B cell (primary cell): ENCODE measurements at regions not wholly inside any gene's neighbourhood (a gene's known extent, or its start where the extent isn't known, plus 50 kb on each side); places are given as distances from the start of the nearest gene placed in this dataset.

Source experiments
- ATAC-seq: fragments of 200-7000 bp; cut with Tn5 transposase; one replicate; pipeline ENCODE4 v1.10.0; 2021; ENCODE audit warnings: low read depth, mild to moderate bottlenecking, moderate number of reproducible peaks, moderate library complexity
- CTCF ChIA-PET: fragments of 350-600 bp; sonication (Branson Sonifier 250); formaldehyde crosslinking; loops from one replicate; lab custom pipeline; 2021; ENCODE audit warnings: antibody characterized with exemption, inconsistent platforms; lab: Charles Lee
- POLR2A ChIA-PET: fragments of 350-600 bp; sonication (Branson Sonifier 250); formaldehyde crosslinking; loops from one replicate; lab custom pipeline; 2021; ENCODE audit warnings: antibody characterized with exemption; lab: Charles Lee
- DNase-seq: peaks from one replicate; pipeline ENCODE4 v3.0.0; 2013
- H2AFZ ChIP-seq: 2 replicates; pipeline ENCODE4 v1.6.1; 2012; ENCODE audit warnings: mild to moderate bottlenecking, low read depth, low read length; ENCODE audit not compliant: insufficient read depth, poor library complexity, severe bottlenecking
- H3K27ac ChIP-seq, 2 donors: 1 replicate in 1 of 2; 2 replicates in 1 of 2; pipeline ENCODE4 v1.5.1; 2012 to 2013; ENCODE audit warnings: low read length in 2 of 2, mild to moderate bottlenecking in 2 of 2, moderate library complexity in 1 of 2
- H3K27me3 ChIP-seq, 4 experiments: fragments of 200-600 bp in 1 of 4; sonication (generic) in 1 of 4; replicated peaks in 1 of 4; 1 replicate in 2 of 4; 2 replicates in 2 of 4; pipeline versions ENCODE4 v1.6.1 to v1.7.0; 2013 to 2016; ENCODE audit warnings: low read length in 3 of 4, mild to moderate bottlenecking in 2 of 4, mixed read lengths in 1 of 4, moderate library complexity in 1 of 4; ENCODE audit not compliant: insufficient read depth in 4 of 4, control insufficient read depth in 3 of 4; ENCODE audit errors: control extremely low read depth in 1 of 4
- H3K36me3 ChIP-seq, 2 experiments: replicated peaks in 1 of 2; 1 replicate in 1 of 2; 2 replicates in 1 of 2; pipeline versions ENCODE4 v1.6.1 to v1.7.1; 2013; ENCODE audit warnings: low read length in 1 of 2; ENCODE audit not compliant: insufficient read depth in 2 of 2, control insufficient read depth in 1 of 2; ENCODE audit errors: control extremely low read depth in 1 of 2, extremely low read depth in 1 of 2
- H3K4me1 ChIP-seq, 2 donors: fragments of 200-600 bp in 1 of 2; sonication (generic) in 1 of 2; 1 replicate in 1 of 2; 2 replicates in 1 of 2; pipeline versions ENCODE4 v1.5.1 to v1.6.1; 2013 to 2017; ENCODE audit warnings: low read length in 2 of 2; ENCODE audit not compliant: control insufficient read depth in 2 of 2, insufficient read depth in 2 of 2
- H3K4me2 ChIP-seq: replicated peaks from 2 replicates; pipeline ENCODE3; 2012; ENCODE audit warnings: mild to moderate bottlenecking, low read depth, low read length; ENCODE audit not compliant: poor library complexity, severe bottlenecking
- H3K4me3 ChIP-seq, 5 experiments: fragments of 200-600 bp in 1 of 5; sonication (generic) in 1 of 5; 1 replicate in 3 of 5; 2 replicates in 2 of 5; pipeline versions ENCODE4 v1.5.1 to v1.7.0; 2011 to 2016; ENCODE audit warnings: low read length in 4 of 5, mild to moderate bottlenecking in 4 of 5, low read depth in 2 of 5, control low read depth in 1 of 5, moderate library complexity in 1 of 5; ENCODE audit not compliant: insufficient read depth in 1 of 5; ENCODE audit errors: control extremely low read depth in 1 of 5, extremely low read depth in 1 of 5
- H3K79me2 ChIP-seq: fragments of 200-600 bp; sonication (generic); one replicate; pipeline ENCODE4 v1.6.0; 2016; ENCODE audit warnings: low read length; ENCODE audit not compliant: control insufficient read depth, insufficient read depth
- H3K9ac ChIP-seq: fragments of 200-600 bp; sonication (generic); 2 replicates; pipeline ENCODE4 v1.6.1; 2017; ENCODE audit warnings: mild to moderate bottlenecking, low read length, moderate library complexity
- H3K9me3 ChIP-seq, 3 donors: one replicate each; pipeline versions ENCODE4 v1.6.1 to v1.7.1; 2013; ENCODE audit warnings: low read length in 2 of 3; ENCODE audit not compliant: control insufficient read depth in 2 of 3, insufficient read depth in 1 of 3; ENCODE audit errors: control extremely low read depth in 1 of 3
- H4K20me1 ChIP-seq: 2 replicates; pipeline ENCODE4 v1.6.0; 2012; ENCODE audit warnings: mild to moderate bottlenecking, low read length; ENCODE audit not compliant: insufficient read depth, control insufficient read depth, poor library complexity, severe bottlenecking
- H3K27ac Mint-ChIP-seq: one replicate; pipeline ENCODE4 v1.8.0; 2021; ENCODE audit warnings: mixed read lengths
- H3K27me3 Mint-ChIP-seq: one replicate; pipeline ENCODE4 v1.8.0; 2021; ENCODE audit warnings: mixed read lengths
- H3K4me1 Mint-ChIP-seq: one replicate; pipeline ENCODE4 v1.8.0; 2021; ENCODE audit warnings: mixed read lengths
- H3K4me3 Mint-ChIP-seq: one replicate; pipeline ENCODE4 v1.8.0; 2021; ENCODE audit warnings: mixed read lengths
- H3K9me3 Mint-ChIP-seq: one replicate; pipeline ENCODE4 v1.8.0; 2022; ENCODE audit warnings: mixed read lengths; ENCODE audit not compliant: insufficient read depth
- CTCF ChIP-seq: fragments of 200-600 bp; IDR thresholded peaks from one replicate; pipeline ENCODE4 v1.8.0; 2022; ENCODE audit warnings: antibody characterized with exemption, mild to moderate bottlenecking
- EZH2 ChIP-seq: IDR thresholded peaks from 2 replicates; pipeline ENCODE4 v1.6.1; 2012; ENCODE audit warnings: borderline replicate concordance, low read depth, mild to moderate bottlenecking, moderate library complexity, low read length; ENCODE audit not compliant: insufficient read depth, poor library complexity, severe bottlenecking
- WGBS: methylation state at CpG from one replicate; pipeline ENCODE4 v1.1.5; 2013; ENCODE audit warnings: missing lambda C conversion rate; ENCODE audit not compliant: insufficient coverage; 5-methylcytosine and 5-hydroxymethylcytosine counted together
- intact Hi-C: fragments of 100-400 bp; cut with micrococcal nuclease; formaldehyde crosslinking; loops from one replicate; pipeline ENCODE4 v1.10.0; 2022

- Histone ChIP-seq H3K9me3 (no peaks in the 10 kb centered on the region), H2AFZ (no peak overlapping the region), H3K27me3 (no peaks in the 10 kb centered on the region), H3K4me1 (no peaks in the 10 kb centered on the region), H4K20me1 (no peaks in the 10 kb centered on the region), H3K27ac (no peak overlapping the region), H3K79me2 (no peaks in the 10 kb centered on the region), H3K36me3 (no peaks in the 10 kb centered on the region), H3K4me3 (no peak overlapping the region), H3K9ac (no peak overlapping the region), H3K4me2 (no peak overlapping the region)
- intact Hi-C loops: no loop called here
- Mint-ChIP-seq H3K9me3 (no peaks in the 10 kb centered on the region), H3K4me1 (no peaks in the 10 kb centered on the region), H3K27me3 (no peaks in the 10 kb centered on the region), H3K27ac (no peak overlapping the region), H3K4me3 (no peak overlapping the region)
- no peak for ATAC-seq
- ChIA-PET CTCF (no interaction called here), POLR2A (no interaction called here)
- no peak for TF ChIP-seq EZH2
- no peak for TF ChIP-seq CTCF
- no CpG with 5 or more reads among the region's 2 CpGs for WGBS
- DNase-seq: no peak
These were observed 53.0 kb upstream of the CNTLN start for GRCh38 chr9:17081814-17082213.

GRCh38 chr9:17081351-17081750, 53.5 kb upstream of the CNTLN start:
- Histone ChIP-seq H3K27ac (no peak overlapping the region), H2AFZ (no peak overlapping the region), H3K9ac (no peak overlapping the region), H3K79me2 (no peaks in the 10 kb centered on the region), H3K4me2 (no peak overlapping the region), H3K9me3 (no peaks in the 10 kb centered on the region), H3K27me3 (no peaks in the 10 kb centered on the region), H3K36me3 (no peaks in the 10 kb centered on the region), H3K4me1 (no peaks in the 10 kb centered on the region), H4K20me1 (no peaks in the 10 kb centered on the region), H3K4me3 (no peak overlapping the region)
- TF ChIP-seq EZH2 (no peak), CTCF (no peak)
- Mint-ChIP-seq H3K9me3 (no peaks in the 10 kb centered on the region), H3K4me1 (no peaks in the 10 kb centered on the region), H3K4me3 (no peak overlapping the region), H3K27ac (no peak overlapping the region), H3K27me3 (no peaks in the 10 kb centered on the region)
- ChIA-PET CTCF (no interaction called here), POLR2A (no interaction called here)
- no peak for ATAC-seq
- DNase-seq: no peak
- WGBS: 85% methylated on average over 7 of the region's 8 CpGs
- intact Hi-C loops: no loop called here
